HFFc6 (cell line): ENCODE measurements at regions not wholly inside any gene's neighbourhood (a gene's known extent, or its start where the extent isn't known, plus 50 kb on each side); places are given as distances from the start of the nearest gene placed in this dataset.

ENCODE experiments used
- DNase-seq: peaks from one replicate; pipeline ENCODE4 v3.0.0-alpha.2; 2018
- H3K27ac Mint-ChIP-seq: 2 replicates; pipeline ENCODE4 v1.8.0; 2020; ENCODE audit warnings: mild to moderate bottlenecking, mixed read lengths
- H3K27me3 Mint-ChIP-seq: 2 replicates; pipeline ENCODE4 v1.8.0; 2021; ENCODE audit warnings: mild to moderate bottlenecking, moderate library complexity, mixed read lengths; ENCODE audit not compliant: insufficient read depth
- H3K36me3 Mint-ChIP-seq: 2 replicates; pipeline ENCODE4 v1.8.0; 2021; ENCODE audit warnings: low read depth, mixed read lengths
- H3K4me1 Mint-ChIP-seq: 2 replicates; pipeline ENCODE4 v1.8.0; 2020; ENCODE audit warnings: low read depth, mixed read lengths
- H3K4me3 Mint-ChIP-seq: 2 replicates; pipeline ENCODE4 v1.8.0; 2020; ENCODE audit warnings: mild to moderate bottlenecking, moderate library complexity, mixed read lengths
- H3K9me3 Mint-ChIP-seq: 2 replicates; pipeline ENCODE4 v1.8.0; 2020; ENCODE audit warnings: mild to moderate bottlenecking, mixed read lengths
- TF ChIP-seq, protein P1 (sequence below): fragments of 200-600 bp; sonication (generic); IDR thresholded peaks from 2 replicates; pipeline ENCODE4 v1.5.0; 2021; ENCODE audit warnings: antibody characterized with exemption, mild to moderate bottlenecking

DNA sequence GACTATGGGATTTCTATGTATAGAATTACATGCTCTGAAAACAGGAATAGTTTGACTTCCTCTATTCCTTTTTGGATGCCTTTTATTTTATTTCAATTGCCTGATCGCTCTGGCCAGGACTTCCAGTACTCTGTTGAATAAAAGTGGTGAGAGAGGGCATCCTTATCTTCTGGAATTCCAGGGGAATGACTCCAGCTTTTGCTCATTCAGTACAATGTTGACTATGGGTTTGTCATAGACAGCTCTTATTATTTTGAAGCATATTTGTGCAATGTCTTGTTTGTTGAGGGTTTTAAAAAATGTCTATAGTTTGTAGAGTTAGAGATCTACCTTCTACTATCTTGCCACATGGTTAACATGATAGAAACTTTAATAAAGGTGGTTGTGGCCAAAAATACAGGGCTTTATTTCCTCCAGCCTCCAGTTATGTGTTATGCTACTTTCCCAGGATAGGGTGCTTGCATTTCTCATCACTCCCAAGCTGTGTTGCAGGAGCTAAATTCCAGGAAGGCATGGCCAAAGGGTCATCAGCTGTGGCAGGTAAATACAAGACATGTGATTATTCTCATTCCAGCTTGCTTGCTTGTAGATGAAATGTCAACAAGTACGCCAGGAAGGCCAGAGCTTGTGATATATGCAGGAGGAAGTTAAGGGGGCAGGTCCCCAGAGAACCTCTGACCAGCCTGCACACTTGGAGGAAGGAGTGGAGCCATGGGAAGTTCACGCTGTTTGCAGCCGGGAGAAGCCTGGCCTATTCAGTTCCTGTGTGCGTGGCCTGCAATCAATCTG is 142.4 kb upstream of the CPXCR1 start:
- DNase-seq, result no peak
- H3K4me3 Mint-ChIP-seq, result no peak overlapping the region
- H3K27ac Mint-ChIP-seq, result no peak overlapping the region
- TF ChIP-seq, protein P1, sequence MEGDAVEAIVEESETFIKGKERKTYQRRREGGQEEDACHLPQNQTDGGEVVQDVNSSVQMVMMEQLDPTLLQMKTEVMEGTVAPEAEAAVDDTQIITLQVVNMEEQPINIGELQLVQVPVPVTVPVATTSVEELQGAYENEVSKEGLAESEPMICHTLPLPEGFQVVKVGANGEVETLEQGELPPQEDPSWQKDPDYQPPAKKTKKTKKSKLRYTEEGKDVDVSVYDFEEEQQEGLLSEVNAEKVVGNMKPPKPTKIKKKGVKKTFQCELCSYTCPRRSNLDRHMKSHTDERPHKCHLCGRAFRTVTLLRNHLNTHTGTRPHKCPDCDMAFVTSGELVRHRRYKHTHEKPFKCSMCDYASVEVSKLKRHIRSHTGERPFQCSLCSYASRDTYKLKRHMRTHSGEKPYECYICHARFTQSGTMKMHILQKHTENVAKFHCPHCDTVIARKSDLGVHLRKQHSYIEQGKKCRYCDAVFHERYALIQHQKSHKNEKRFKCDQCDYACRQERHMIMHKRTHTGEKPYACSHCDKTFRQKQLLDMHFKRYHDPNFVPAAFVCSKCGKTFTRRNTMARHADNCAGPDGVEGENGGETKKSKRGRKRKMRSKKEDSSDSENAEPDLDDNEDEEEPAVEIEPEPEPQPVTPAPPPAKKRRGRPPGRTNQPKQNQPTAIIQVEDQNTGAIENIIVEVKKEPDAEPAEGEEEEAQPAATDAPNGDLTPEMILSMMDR, result no peak
- H3K27me3 Mint-ChIP-seq, result no peaks in the 10 kb centered on the region
- no peaks in the 10 kb centered on the region for H3K36me3 Mint-ChIP-seq
- peaks cover 16% of the 10 kb centered on the region for H3K9me3 Mint-ChIP-seq
- H3K4me1 Mint-ChIP-seq, result no peaks in the 10 kb centered on the region

DNA sequence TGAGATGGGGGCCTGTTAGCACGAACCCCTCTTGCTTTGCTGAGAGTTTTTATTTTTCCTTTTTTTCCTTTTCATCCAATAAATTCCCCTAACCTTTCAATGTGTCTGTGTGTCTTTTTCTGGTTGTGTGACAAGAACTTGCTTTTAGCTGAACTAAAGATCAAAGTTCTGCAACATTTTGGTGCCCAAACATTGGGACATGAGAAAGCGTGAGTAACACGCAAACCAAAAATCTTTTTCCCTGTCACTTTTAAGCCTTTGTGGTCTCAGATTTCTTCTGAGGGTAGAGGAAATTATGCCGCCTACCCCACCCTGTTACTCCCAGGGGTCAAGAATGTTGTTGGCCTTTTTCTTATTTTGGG is 141.8 kb upstream of the CPXCR1 start:
- Mint-ChIP-seq H3K36me3 (no peaks in the 10 kb centered on the region), H3K27me3 (no peaks in the 10 kb centered on the region), H3K9me3 (peaks cover 12% of the 10 kb centered on the region), H3K4me1 (no peaks in the 10 kb centered on the region), H3K27ac (no peak overlapping the region), H3K4me3 (no peak overlapping the region)
- TF ChIP-seq, protein P1, result no peak
- DNase-seq, result no peak

DNA sequence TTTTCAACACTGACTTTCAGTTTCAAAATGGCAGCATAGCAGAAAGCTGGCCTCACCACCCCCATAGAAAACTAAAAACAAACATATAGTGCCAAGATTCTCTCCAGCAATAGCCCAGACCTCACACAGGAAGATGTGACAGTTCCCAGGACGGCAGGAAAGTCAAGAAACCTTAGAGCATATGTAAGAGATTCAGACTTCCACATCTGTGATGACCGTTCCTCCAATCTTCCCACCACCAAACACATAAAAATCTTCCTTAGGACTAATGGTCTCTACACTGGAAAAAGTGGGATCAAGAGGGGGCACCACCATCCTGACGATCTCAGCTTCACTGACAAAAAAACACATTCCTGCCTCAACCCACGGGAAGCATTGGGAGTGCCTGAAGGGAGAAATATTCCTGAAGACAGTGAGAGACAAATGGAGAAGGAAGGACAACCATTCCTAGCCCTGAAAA is 134.1 kb upstream of the CPXCR1 start:
- no peaks in the 10 kb centered on the region for H3K27me3 Mint-ChIP-seq
- TF ChIP-seq, protein P1, result no peak
- no peak for DNase-seq
- H3K36me3 Mint-ChIP-seq, result no peaks in the 10 kb centered on the region
- H3K27ac Mint-ChIP-seq, result no peak overlapping the region
- H3K9me3 Mint-ChIP-seq, result peaks cover 15% of the 10 kb centered on the region
- no peak overlapping the region for H3K4me3 Mint-ChIP-seq
- H3K4me1 Mint-ChIP-seq, result no peaks in the 10 kb centered on the region

DNA sequence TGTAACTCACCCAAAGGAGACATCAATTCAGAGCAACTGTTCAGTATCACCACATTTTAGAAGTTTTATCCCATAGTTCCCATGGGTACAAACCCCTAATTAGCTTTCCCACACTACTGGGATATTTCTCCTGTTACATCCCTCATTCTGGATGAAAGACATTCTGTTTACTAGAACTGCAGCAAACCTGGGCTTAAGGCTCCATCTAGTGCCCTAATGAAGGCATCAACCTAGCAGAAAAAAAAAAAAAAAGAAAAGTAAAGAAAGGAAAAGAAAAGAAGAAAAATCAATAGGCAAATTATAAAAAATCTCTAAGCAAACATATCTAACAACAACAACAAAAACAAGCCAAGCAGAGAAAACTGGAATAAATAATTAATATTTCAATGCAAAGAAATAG is 133.7 kb upstream of the CPXCR1 start:
- H3K4me1 Mint-ChIP-seq, result no peaks in the 10 kb centered on the region
- H3K36me3 Mint-ChIP-seq, result no peaks in the 10 kb centered on the region
- DNase-seq, result no peak
- no peak overlapping the region for H3K27ac Mint-ChIP-seq
- H3K4me3 Mint-ChIP-seq, result no peak overlapping the region
- TF ChIP-seq, protein P1, result peak; percentile 29; the same call in 1 of the 2 replicates
- H3K9me3 Mint-ChIP-seq, result peaks cover 15% of the 10 kb centered on the region
- no peaks in the 10 kb centered on the region for H3K27me3 Mint-ChIP-seq

DNA sequence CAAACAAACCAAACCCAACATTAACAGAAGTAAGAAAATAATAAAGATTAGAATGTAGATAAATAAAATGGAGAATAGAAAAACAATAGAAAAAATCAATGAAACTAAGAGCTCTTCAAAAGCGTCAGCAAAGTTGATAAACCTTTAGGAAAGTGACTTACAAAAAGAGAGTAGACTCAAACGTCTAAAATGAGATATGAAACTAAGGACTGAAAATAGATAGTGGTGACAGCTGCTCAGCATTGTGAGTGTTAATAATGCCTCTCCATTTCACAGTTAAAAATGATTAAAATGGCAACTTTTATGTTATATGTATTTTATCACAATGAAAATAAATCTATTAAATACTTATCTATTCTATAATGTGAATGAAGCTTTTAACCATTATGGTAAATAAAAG is 125.7 kb upstream of the CPXCR1 start:
- Mint-ChIP-seq H3K9me3 (peaks cover 4% of the 10 kb centered on the region; the same call in 1 of the 2 replicates), H3K27ac (no peak overlapping the region), H3K36me3 (no peaks in the 10 kb centered on the region), H3K4me3 (no peak overlapping the region), H3K4me1 (no peaks in the 10 kb centered on the region), H3K27me3 (no peaks in the 10 kb centered on the region)
- DNase-seq, result no peak
- TF ChIP-seq, protein P1, result no peak
